HEK293 (cell line): ENCODE measurements at regions not wholly inside any gene's neighbourhood (a gene's known extent, or its start where the extent isn't known, plus 50 kb on each side); places are given as distances from the start of the nearest gene placed in this dataset.

Source experiments
- ZBTB44 ChIP-seq: fragments of 450-650 bp; IDR thresholded peaks from 2 replicates; pipeline ENCODE4 v1.5.1; 2018; ENCODE audit warnings: missing biosample characterization, mild to moderate bottlenecking, missing genetic modification characterization
- ZNF214 ChIP-seq: fragments of 450-650 bp; formaldehyde crosslinking; IDR thresholded peaks from 2 replicates; pipeline ENCODE4 v1.5.1; 2017; ENCODE audit warnings: missing biosample characterization, mild to moderate bottlenecking, missing genetic modification characterization, borderline replicate concordance
- ZNF366 ChIP-seq: fragments of 450-650 bp; formaldehyde crosslinking; conservative IDR thresholded peaks from 2 replicates; pipeline ENCODE4 v1.5.1; 2016; ENCODE audit warnings: missing biosample characterization, missing genetic modification characterization
- ZNF449 ChIP-seq: fragments of 450-650 bp; formaldehyde crosslinking; IDR thresholded peaks from 2 replicates; pipeline ENCODE4 v1.5.1; 2017; ENCODE audit warnings: missing biosample characterization, mild to moderate bottlenecking, missing genetic modification characterization, moderate library complexity
- TF ChIP-seq, protein P1 (sequence below): fragments of 450-650 bp; formaldehyde crosslinking; IDR thresholded peaks from 2 replicates; pipeline ENCODE4 v1.5.1; 2016; ENCODE audit warnings: missing biosample characterization, missing genetic modification characterization
- TF ChIP-seq, protein P2 (sequence below): fragments of 450-650 bp; formaldehyde crosslinking; IDR thresholded peaks from 2 replicates; pipeline ENCODE4 v1.5.1; 2016; ENCODE audit warnings: missing biosample characterization, missing genetic modification characterization

DNA sequence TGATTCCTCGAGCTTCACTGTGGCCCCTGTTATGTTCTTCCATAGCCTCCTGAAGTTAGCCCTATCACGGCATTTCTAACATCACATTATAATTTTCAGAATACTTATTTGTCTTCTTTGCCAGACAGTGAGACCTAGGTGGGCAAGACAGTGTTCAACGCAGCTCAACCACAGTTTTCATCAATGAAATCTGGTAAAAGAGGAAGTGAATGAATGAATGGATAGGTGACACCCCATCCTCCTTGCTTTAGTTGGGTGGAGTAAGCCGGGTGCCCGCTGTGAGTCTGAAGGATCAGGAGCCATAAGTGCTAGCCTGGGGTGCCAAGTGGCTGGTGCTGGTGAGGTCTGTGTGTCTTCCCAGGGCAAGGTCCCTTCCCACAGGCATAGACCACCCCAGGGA, 60.2 kb upstream of the MTNR1B start:
- TF ChIP-seq, protein P1, sequence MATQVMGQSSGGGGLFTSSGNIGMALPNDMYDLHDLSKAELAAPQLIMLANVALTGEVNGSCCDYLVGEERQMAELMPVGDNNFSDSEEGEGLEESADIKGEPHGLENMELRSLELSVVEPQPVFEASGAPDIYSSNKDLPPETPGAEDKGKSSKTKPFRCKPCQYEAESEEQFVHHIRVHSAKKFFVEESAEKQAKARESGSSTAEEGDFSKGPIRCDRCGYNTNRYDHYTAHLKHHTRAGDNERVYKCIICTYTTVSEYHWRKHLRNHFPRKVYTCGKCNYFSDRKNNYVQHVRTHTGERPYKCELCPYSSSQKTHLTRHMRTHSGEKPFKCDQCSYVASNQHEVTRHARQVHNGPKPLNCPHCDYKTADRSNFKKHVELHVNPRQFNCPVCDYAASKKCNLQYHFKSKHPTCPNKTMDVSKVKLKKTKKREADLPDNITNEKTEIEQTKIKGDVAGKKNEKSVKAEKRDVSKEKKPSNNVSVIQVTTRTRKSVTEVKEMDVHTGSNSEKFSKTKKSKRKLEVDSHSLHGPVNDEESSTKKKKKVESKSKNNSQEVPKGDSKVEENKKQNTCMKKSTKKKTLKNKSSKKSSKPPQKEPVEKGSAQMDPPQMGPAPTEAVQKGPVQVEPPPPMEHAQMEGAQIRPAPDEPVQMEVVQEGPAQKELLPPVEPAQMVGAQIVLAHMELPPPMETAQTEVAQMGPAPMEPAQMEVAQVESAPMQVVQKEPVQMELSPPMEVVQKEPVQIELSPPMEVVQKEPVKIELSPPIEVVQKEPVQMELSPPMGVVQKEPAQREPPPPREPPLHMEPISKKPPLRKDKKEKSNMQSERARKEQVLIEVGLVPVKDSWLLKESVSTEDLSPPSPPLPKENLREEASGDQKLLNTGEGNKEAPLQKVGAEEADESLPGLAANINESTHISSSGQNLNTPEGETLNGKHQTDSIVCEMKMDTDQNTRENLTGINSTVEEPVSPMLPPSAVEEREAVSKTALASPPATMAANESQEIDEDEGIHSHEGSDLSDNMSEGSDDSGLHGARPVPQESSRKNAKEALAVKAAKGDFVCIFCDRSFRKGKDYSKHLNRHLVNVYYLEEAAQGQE (tag by site-specific recombination): no peak
- TF ChIP-seq ZNF214 (tag by site-specific recombination): no peak
- no peak for TF ChIP-seq ZNF449 (tag by site-specific recombination)
- TF ChIP-seq, protein P2, sequence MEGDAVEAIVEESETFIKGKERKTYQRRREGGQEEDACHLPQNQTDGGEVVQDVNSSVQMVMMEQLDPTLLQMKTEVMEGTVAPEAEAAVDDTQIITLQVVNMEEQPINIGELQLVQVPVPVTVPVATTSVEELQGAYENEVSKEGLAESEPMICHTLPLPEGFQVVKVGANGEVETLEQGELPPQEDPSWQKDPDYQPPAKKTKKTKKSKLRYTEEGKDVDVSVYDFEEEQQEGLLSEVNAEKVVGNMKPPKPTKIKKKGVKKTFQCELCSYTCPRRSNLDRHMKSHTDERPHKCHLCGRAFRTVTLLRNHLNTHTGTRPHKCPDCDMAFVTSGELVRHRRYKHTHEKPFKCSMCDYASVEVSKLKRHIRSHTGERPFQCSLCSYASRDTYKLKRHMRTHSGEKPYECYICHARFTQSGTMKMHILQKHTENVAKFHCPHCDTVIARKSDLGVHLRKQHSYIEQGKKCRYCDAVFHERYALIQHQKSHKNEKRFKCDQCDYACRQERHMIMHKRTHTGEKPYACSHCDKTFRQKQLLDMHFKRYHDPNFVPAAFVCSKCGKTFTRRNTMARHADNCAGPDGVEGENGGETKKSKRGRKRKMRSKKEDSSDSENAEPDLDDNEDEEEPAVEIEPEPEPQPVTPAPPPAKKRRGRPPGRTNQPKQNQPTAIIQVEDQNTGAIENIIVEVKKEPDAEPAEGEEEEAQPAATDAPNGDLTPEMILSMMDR (tag by site-specific recombination): no peak
- TF ChIP-seq ZNF366 (tag by site-specific recombination): no peak
- TF ChIP-seq ZBTB44 (tag by site-specific recombination): no peak
